SH-SY5Y (cell line): ENCODE measurements at regions not wholly inside any gene's neighbourhood (a gene's known extent, or its start where the extent isn't known, plus 50 kb on each side); places are given as distances from the start of the nearest gene placed in this dataset.
A peak's percentile ranks its signal among the peaks of the same experiment; 100 is the strongest.

Experiments used
- GATA2 ChIP-seq: IDR thresholded peaks from 2 replicates; pipeline ENCODE4 v1.6.1; 2011; ENCODE audit warnings: mild to moderate bottlenecking, low read depth, low read length
- GATA3 ChIP-seq: IDR thresholded peaks from 2 replicates; pipeline ENCODE4 v1.6.1; 2011; ENCODE audit warnings: low read depth, mild to moderate bottlenecking, low read length, moderate library complexity

- TF ChIP-seq GATA2 (peak; percentile 56; the same call in 1 of the 2 replicates), GATA3 (no peak)
These were observed 106.8 kb downstream of the SEMA6D start for GRCh38 chr15:47824147-47824546.
